ENCODE measurements at regions not wholly inside any gene's neighbourhood (a gene's known extent, or its start where the extent isn't known, plus 50 kb on each side); places are given as distances from the start of the nearest gene placed in this dataset.
"Not testable (repeated sequence)": the region's sequence is repeated elsewhere in the genome, so short reads cannot be mapped to it uniquely, and the experiment has no call there.

DNA sequence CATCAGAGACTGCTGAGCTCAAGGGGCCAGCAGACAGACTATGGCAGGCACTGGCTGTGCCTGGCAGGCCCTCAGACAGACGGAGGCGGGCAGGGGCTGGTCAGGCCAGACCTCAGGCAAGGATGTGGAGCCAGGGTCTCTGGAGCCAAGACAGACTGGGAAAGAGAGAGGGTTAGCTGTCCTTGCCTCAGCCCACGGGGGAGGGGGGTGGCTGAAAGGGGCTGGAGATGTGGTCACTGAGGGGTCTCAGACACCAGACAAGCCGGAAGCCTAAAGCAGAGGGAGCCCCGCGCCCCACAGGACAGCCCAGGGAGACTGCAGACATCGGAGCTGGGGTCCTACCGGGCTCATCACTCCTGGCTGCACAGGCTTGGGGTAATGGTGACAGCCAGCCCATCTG, 141.2 kb upstream of the FOXD4L5 start:
- TF ChIP-seq POLR2A (IDR thresholded peaks at IDR 0.05): no peak
- intact Hi-C loops (cut with DNase I): no loop called here
- Histone ChIP-seq H3K4me3 (no peak overlapping the region), H3K4me1 (replicated peaks) (no peaks in the 10 kb centered on the region), H3K36me3 (no peaks in the 10 kb centered on the region), H3K27me3 (replicated peaks; ENCODE audit: insufficient read depth) (no peaks in the 10 kb centered on the region), H3K9me3 (no peaks in the 10 kb centered on the region), H3K27ac (no peak overlapping the region)
- 75% methylated on average over 6 of the region's 8 CpGs for WGBS
- DNase-seq (ENCODE audit: low spot score): no peak

GRCh38 chr9:65425183-65425582, 140.2 kb upstream of the FOXD4L5 start:
- DNase-seq (ENCODE audit: low spot score); H3K4me1 ChIP-seq (replicated peaks); H3K27me3 ChIP-seq (replicated peaks; ENCODE audit: insufficient read depth); H3K4me3 ChIP-seq; H3K36me3 ChIP-seq; H3K9me3 ChIP-seq; intact Hi-C loops (cut with DNase I); H3K27ac ChIP-seq: not testable (repeated sequence)
- 60% methylated on average over 5 of the region's 5 CpGs for WGBS

- H3K27me3 ChIP-seq (replicated peaks; ENCODE audit: insufficient read depth); H3K4me1 ChIP-seq (replicated peaks); intact Hi-C loops (cut with DNase I); H3K9me3 ChIP-seq; H3K27ac ChIP-seq; H3K36me3 ChIP-seq; H3K4me3 ChIP-seq; DNase-seq (ENCODE audit: low spot score): not testable (repeated sequence)
- 67% methylated on average over 8 of the region's 8 CpGs for WGBS
Observed at GRCh38 chr9:65424437-65424984, 139.5 kb upstream of the FOXD4L5 start.

- WGBS: 85% methylated on average over 18 of the region's 18 CpGs
- H3K27ac ChIP-seq; H3K27me3 ChIP-seq (replicated peaks; ENCODE audit: insufficient read depth); H3K4me1 ChIP-seq (replicated peaks); H3K4me3 ChIP-seq; DNase-seq (ENCODE audit: low spot score); H3K9me3 ChIP-seq; H3K36me3 ChIP-seq; intact Hi-C loops (cut with DNase I): not testable (repeated sequence)
Observed at GRCh38 chr9:65423691-65424436, 138.9 kb upstream of the FOXD4L5 start.

- intact Hi-C loops (cut with DNase I); H3K4me1 ChIP-seq (replicated peaks); H3K4me3 ChIP-seq; H3K27ac ChIP-seq; H3K27me3 ChIP-seq (replicated peaks; ENCODE audit: insufficient read depth); H3K36me3 ChIP-seq; H3K9me3 ChIP-seq; DNase-seq (ENCODE audit: low spot score): not testable (repeated sequence)
- 75% methylated on average over 8 of the region's 13 CpGs for WGBS
Observed at GRCh38 chr9:65422966-65423690, 138.1 kb upstream of the FOXD4L5 start.

DNA sequence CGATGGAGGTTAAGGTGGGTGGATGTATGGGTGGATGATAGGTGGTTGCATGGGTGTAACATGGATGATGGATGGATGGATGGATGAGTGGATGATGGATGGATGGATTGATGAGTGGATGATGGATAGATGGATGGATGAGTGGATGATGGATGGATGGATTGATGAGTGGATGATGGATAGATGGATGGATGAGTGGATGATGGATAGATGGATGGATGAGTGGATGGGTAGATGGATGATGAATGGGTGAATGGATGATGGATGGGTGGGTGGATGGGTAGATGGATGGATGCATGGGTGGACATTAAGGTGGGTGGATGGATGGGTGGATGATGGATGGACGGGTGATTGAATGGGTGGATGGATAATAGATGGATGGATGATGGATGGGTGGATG, 136.5 kb upstream of the FOXD4L5 start:
- H3K27me3 ChIP-seq (replicated peaks; ENCODE audit: insufficient read depth); intact Hi-C loops (cut with DNase I); H3K27ac ChIP-seq; H3K36me3 ChIP-seq; H3K9me3 ChIP-seq; H3K4me1 ChIP-seq (replicated peaks); H3K4me3 ChIP-seq; DNase-seq (ENCODE audit: low spot score): not testable (repeated sequence)
- 79% methylated on average over 2 of the region's 2 CpGs for WGBS

DNA sequence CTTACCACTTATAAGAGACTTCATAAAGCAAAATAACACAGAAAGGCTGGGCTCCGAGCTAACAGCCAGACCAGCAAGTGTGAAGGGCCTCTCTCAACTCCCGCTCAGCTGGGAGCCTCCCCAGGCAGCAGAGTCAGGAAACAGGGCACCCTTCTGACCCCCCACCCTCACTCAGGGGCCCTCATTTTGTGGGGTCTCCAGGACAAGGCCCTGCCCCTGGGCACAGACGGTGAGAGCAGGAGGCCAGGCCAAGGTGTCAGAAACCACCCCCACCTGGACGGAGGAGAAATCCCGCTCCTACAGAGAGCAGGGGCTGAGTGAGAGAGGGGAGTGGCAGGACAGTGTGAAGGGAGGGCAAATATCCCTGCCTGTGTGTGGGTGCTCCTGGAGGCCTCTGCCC, 135.8 kb upstream of the FOXD4L5 start:
- 72% methylated on average over 5 of the region's 5 CpGs for WGBS
- Histone ChIP-seq H3K9me3 (no peaks in the 10 kb centered on the region), H3K4me3 (no peak overlapping the region), H3K27ac (no peak overlapping the region), H3K4me1 (replicated peaks) (no peaks in the 10 kb centered on the region), H3K27me3 (replicated peaks; ENCODE audit: insufficient read depth) (no peaks in the 10 kb centered on the region), H3K36me3 (no peaks in the 10 kb centered on the region)
- DNase-seq (ENCODE audit: low spot score): no peak
- intact Hi-C loops (cut with DNase I): no loop called here
- TF ChIP-seq CTCF (IDR thresholded peaks at IDR 0.05) (no peak), POLR2A (IDR thresholded peaks at IDR 0.05) (no peak), POLR2AphosphoS5 (IDR thresholded peaks at IDR 0.05) (no peak)

- H3K27ac ChIP-seq; intact Hi-C loops (cut with DNase I); H3K36me3 ChIP-seq; H3K4me3 ChIP-seq; H3K9me3 ChIP-seq; DNase-seq (ENCODE audit: low spot score); H3K4me1 ChIP-seq (replicated peaks); H3K27me3 ChIP-seq (replicated peaks; ENCODE audit: insufficient read depth): not testable (repeated sequence)
- 64% methylated on average over 4 of the region's 4 CpGs for WGBS
Observed at GRCh38 chr9:65418966-65419365, 134.0 kb upstream of the FOXD4L5 start.

DNA sequence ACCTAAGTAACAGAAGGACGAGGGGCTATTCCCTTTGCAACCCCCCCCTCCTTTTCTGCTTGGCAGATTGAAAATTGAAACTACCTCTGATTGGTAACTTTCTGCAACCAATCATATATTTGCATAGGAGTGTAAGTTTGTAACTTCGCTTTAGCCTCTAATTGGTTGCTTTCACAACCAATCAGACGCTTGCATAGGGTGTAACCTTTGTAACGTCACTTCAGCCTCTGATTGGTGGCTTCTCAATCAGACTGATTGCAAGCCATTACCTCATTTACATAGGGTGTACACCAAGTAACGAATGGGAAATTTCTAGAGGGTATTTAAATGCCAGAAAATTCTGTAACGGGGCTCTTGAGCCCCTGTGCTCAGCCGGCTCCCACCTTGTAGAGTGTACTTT, 131.9 kb upstream of the FOXD4L5 start:
- intact Hi-C loops (cut with DNase I); H3K27me3 ChIP-seq (replicated peaks; ENCODE audit: insufficient read depth); DNase-seq (ENCODE audit: low spot score); H3K4me1 ChIP-seq (replicated peaks); H3K4me3 ChIP-seq; H3K27ac ChIP-seq; H3K36me3 ChIP-seq; H3K9me3 ChIP-seq: not testable (repeated sequence)
- WGBS: 64% methylated on average over 7 of the region's 7 CpGs

GRCh38 chr9:65414249-65414648, 129.2 kb upstream of the FOXD4L5 start:
- WGBS: 66% methylated on average over 4 of the region's 4 CpGs
- H3K27me3 ChIP-seq (replicated peaks; ENCODE audit: insufficient read depth); intact Hi-C loops (cut with DNase I); DNase-seq (ENCODE audit: low spot score); H3K27ac ChIP-seq; H3K9me3 ChIP-seq; H3K4me1 ChIP-seq (replicated peaks); H3K4me3 ChIP-seq; H3K36me3 ChIP-seq: not testable (repeated sequence)

GRCh38 chr9:65413371-65413770, 128.4 kb upstream of the FOXD4L5 start:
- intact Hi-C loops (cut with DNase I); H3K4me3 ChIP-seq; H3K9me3 ChIP-seq; H3K36me3 ChIP-seq; H3K4me1 ChIP-seq (replicated peaks); DNase-seq (ENCODE audit: low spot score); H3K27me3 ChIP-seq (replicated peaks; ENCODE audit: insufficient read depth); H3K27ac ChIP-seq: not testable (repeated sequence)
- WGBS: 69% methylated on average over 5 of the region's 5 CpGs
